ENCODE measurements at regions not wholly inside any gene's neighbourhood (a gene's known extent, or its start where the extent isn't known, plus 50 kb on each side); places are given as distances from the start of the nearest gene placed in this dataset.

DNA sequence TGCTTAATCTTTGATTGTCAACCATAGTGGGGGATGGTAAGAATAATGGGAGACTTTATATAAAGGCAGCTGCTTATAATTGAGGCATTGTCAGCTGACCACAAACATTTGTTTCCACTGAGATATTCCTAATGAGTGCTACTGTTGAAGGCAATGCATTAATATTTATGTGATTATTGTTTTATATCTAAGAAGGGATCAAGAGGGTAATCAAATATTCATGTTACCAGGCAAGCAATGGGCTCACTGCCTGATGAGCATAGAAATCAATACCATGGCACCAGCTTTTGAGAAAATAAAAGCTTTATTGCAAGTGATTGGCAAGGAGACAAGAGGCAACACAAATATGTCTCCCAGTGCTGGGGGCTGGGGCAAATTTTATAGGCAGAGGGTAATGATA, 706.7 kb upstream of the ADAMTS5 start:
- intact Hi-C loops (cut with micrococcal nuclease) (no loop called here), dilution Hi-C loops (cut with MboI; ENCODE audit: extremely low pct_ligation_motif_present, low sequenced_read_pairs) (no loop called here)
- POLR2A ChIA-PET, result no interaction called here
- H3K9me3 ChIP-seq (replicated peaks; ENCODE audit: control insufficient read depth, insufficient read depth, low read length), result no peaks in the 10 kb centered on the region
- no peaks in the 10 kb centered on the region for H3K27me3 ChIP-seq (ENCODE audit: control insufficient read depth in 2 of 2, insufficient read depth in 2 of 2, low read length in 2 of 2)
- DNase-seq (ENCODE audit: low read depth, low spot score), result no peak
- H3K4me2 ChIP-seq (ENCODE audit: insufficient read depth, low read length), result no peak overlapping the region
- no TSS peak for BruUV-seq (replicated peaks)
- no peaks in the 10 kb centered on the region for H3K9me1 ChIP-seq (replicated peaks; ENCODE audit: control insufficient read depth, extremely low read depth, insufficient read depth, low read length)
- no peak for FAIRE-seq
- H3K79me2 ChIP-seq (ENCODE audit: control insufficient read depth, insufficient read depth, low read length), result no peaks in the 10 kb centered on the region
- no peak overlapping the region for H3K4me3 ChIP-seq (replicated peaks in 1 of 3; ENCODE audit: insufficient read depth in 1 of 3, low read depth in 1 of 3, low read length in 3 of 3)
- no peak overlapping the region for H3K27ac ChIP-seq (ENCODE audit: insufficient read depth, low read depth, low read length)
- no peaks in the 10 kb centered on the region for H3K36me3 ChIP-seq (ENCODE audit: control insufficient read depth in 2 of 2, extremely low read depth in 1 of 2, insufficient read depth in 2 of 2, low read length in 2 of 2)
- H3K9ac ChIP-seq (replicated peaks; ENCODE audit: extremely low read depth, insufficient read depth, low read length), result no peak overlapping the region
- H2AFZ ChIP-seq (ENCODE audit: low read depth, low read length), result no peak overlapping the region
- H3K4me1 ChIP-seq (ENCODE audit: control insufficient read depth, extremely low read depth, insufficient read depth, low read length), result no peaks in the 10 kb centered on the region
- H4K20me1 ChIP-seq (replicated peaks; ENCODE audit: control insufficient read depth, extremely low read depth, insufficient read depth, low read length), result no peaks in the 10 kb centered on the region
- CTCF ChIA-PET, result interaction anchor here (1.8 to 2.2 kb wide), 3 partner anchors 25 to 109 kb away, joined by 5 to 7 read pairs (median 6); no protein-coding TSS in a partner anchor
- TF ChIP-seq, protein P1, sequence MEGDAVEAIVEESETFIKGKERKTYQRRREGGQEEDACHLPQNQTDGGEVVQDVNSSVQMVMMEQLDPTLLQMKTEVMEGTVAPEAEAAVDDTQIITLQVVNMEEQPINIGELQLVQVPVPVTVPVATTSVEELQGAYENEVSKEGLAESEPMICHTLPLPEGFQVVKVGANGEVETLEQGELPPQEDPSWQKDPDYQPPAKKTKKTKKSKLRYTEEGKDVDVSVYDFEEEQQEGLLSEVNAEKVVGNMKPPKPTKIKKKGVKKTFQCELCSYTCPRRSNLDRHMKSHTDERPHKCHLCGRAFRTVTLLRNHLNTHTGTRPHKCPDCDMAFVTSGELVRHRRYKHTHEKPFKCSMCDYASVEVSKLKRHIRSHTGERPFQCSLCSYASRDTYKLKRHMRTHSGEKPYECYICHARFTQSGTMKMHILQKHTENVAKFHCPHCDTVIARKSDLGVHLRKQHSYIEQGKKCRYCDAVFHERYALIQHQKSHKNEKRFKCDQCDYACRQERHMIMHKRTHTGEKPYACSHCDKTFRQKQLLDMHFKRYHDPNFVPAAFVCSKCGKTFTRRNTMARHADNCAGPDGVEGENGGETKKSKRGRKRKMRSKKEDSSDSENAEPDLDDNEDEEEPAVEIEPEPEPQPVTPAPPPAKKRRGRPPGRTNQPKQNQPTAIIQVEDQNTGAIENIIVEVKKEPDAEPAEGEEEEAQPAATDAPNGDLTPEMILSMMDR (IDR thresholded peaks at IDR 0.05; ENCODE audit: extremely low read depth in 1 of 2, insufficient read depth in 1 of 2, low read depth in 1 of 2, low read length in 2 of 2), result no peak
- TF ChIP-seq MYC (IDR thresholded peaks at IDR 0.05; ENCODE audit: low read depth, low read length), result no peak
- no peak for TF ChIP-seq FOS (IDR thresholded peaks at IDR 0.05; ENCODE audit: borderline replicate concordance, insufficient read depth, low read length)
- TF ChIP-seq, protein P2, sequence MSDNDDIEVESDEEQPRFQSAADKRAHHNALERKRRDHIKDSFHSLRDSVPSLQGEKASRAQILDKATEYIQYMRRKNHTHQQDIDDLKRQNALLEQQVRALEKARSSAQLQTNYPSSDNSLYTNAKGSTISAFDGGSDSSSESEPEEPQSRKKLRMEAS (IDR thresholded peaks at IDR 0.05; ENCODE audit: insufficient read depth, insufficient read length), result no peak
- no peak for TF ChIP-seq POLR2A (IDR thresholded peaks at IDR 0.05; ENCODE audit: low read depth, low read length)

DNA sequence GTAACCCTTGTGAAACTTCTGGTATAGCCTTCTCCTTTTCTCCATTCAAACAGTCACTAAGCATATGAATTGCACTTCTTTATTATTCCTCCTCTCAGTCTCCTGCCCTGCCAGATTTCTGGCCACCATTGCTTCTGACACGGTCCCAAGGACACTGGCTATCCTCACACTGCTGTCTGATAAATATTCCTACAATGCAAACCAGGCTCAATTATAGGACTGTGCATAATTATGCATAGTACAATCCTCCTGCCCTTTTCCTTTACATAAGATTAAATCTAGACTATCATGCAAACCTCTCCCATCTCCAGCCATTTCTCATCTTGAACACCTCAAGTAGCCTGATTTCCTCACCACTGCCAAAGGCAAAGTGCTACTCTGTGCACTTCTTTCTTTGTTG, 704.3 kb upstream of the ADAMTS5 start:
- dilution Hi-C loops (cut with MboI; ENCODE audit: extremely low pct_ligation_motif_present, low sequenced_read_pairs), result no loop called here
- Histone ChIP-seq H2AFZ (ENCODE audit: low read depth, low read length) (no peak overlapping the region), H3K9ac (replicated peaks; ENCODE audit: extremely low read depth, insufficient read depth, low read length) (no peak overlapping the region), H3K4me3 (replicated peaks in 1 of 3; ENCODE audit: insufficient read depth in 1 of 3, low read depth in 1 of 3, low read length in 3 of 3) (no peak overlapping the region), H3K79me2 (ENCODE audit: control insufficient read depth, insufficient read depth, low read length) (no peaks in the 10 kb centered on the region), H3K36me3 (ENCODE audit: control insufficient read depth in 2 of 2, extremely low read depth in 1 of 2, insufficient read depth in 2 of 2, low read length in 2 of 2) (no peaks in the 10 kb centered on the region), H3K27ac (ENCODE audit: insufficient read depth, low read depth, low read length) (no peak overlapping the region), H3K27me3 (ENCODE audit: control insufficient read depth in 2 of 2, insufficient read depth in 2 of 2, low read length in 2 of 2) (no peaks in the 10 kb centered on the region), H4K20me1 (replicated peaks; ENCODE audit: control insufficient read depth, extremely low read depth, insufficient read depth, low read length) (no peaks in the 10 kb centered on the region), H3K4me2 (ENCODE audit: insufficient read depth, low read length) (no peak overlapping the region), H3K9me1 (replicated peaks; ENCODE audit: control insufficient read depth, extremely low read depth, insufficient read depth, low read length) (no peaks in the 10 kb centered on the region), H3K4me1 (ENCODE audit: control insufficient read depth, extremely low read depth, insufficient read depth, low read length) (no peaks in the 10 kb centered on the region), H3K9me3 (replicated peaks; ENCODE audit: control insufficient read depth, insufficient read depth, low read length) (no peaks in the 10 kb centered on the region)
- BruUV-seq (replicated peaks), result no TSS peak
- intact Hi-C loops (cut with micrococcal nuclease), result no loop called here
- TF ChIP-seq JUN (IDR thresholded peaks at IDR 0.05; ENCODE audit: borderline replicate concordance, insufficient read depth, insufficient read length, low read depth) (no peak), FOS (IDR thresholded peaks at IDR 0.05; ENCODE audit: borderline replicate concordance, insufficient read depth, low read length) (no peak)
- DNase-seq (ENCODE audit: low read depth, low spot score) (no peak), FAIRE-seq (no peak)
- CTCF ChIA-PET, result no interaction called here
- POLR2A ChIA-PET, result no interaction called here
